ENCODE measurements at regions not wholly inside any gene's neighbourhood (a gene's known extent, or its start where the extent isn't known, plus 50 kb on each side); places are given as distances from the start of the nearest gene placed in this dataset.

DNA sequence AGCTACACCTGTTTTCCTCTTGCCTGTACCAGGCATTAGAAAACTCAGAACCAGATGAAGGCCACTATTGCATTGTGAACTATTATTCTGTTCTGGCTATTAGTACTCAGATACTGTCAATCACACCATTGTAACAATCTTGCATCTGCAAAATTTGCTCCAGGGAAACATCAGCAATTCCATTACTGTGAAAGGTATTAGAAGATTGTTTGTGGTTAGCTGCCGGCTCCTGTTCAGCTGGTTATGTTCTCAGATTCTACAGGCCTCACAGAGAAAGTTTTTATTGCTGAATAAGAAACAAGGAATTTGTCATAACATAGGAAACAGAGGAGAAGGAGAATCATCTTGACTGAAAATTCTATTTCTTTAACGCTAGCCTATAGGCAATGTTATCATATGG lies 179.9 kb downstream of the PLOD2 start:
- no peak for FAIRE-seq

GRCh38 chr3:145983101-145983500 lies 177.9 kb downstream of the PLOD2 start:
- no peak for FAIRE-seq

Data from G401.6 (cell line).